Neuronal stem cell (in vitro differentiated cells): ENCODE measurements at regions not wholly inside any gene's neighbourhood (a gene's known extent, or its start where the extent isn't known, plus 50 kb on each side); places are given as distances from the start of the nearest gene placed in this dataset.

ENCODE experiments used
- DNase-seq: peaks from one replicate; pipeline ENCODE4 v3.0.0-alpha.2; 2013; ENCODE audit warnings: low spot score
- H2AFZ ChIP-seq: one replicate; pipeline ENCODE4 v1.6.1; 2013; ENCODE audit warnings: mild to moderate bottlenecking, low read length, inconsistent platforms
- H2AK5ac ChIP-seq: 2 replicates; pipeline ENCODE4 v1.6.1; 2013; ENCODE audit warnings: low read depth, mild to moderate bottlenecking, inconsistent platforms, low read length, moderate library complexity, mixed read lengths
- H2BK120ac ChIP-seq: 2 replicates; pipeline ENCODE4 v1.6.1; 2013; ENCODE audit warnings: low read depth, mild to moderate bottlenecking, inconsistent platforms, low read length, moderate library complexity, mixed read lengths
- H2BK12ac ChIP-seq: one replicate; pipeline ENCODE4 v1.6.1; 2013; ENCODE audit warnings: low read length, inconsistent platforms
- H2BK15ac ChIP-seq: 2 replicates; pipeline ENCODE4 v1.6.1; 2013; ENCODE audit warnings: mild to moderate bottlenecking, low read length, inconsistent platforms, mixed read lengths
- H2BK5ac ChIP-seq: one replicate; pipeline ENCODE4 v1.6.1; 2013; ENCODE audit warnings: inconsistent platforms, mild to moderate bottlenecking, low read length, moderate library complexity
- H3K14ac ChIP-seq: one replicate; pipeline ENCODE4 v1.6.1; 2013; ENCODE audit warnings: low read length, inconsistent platforms
- H3K18ac ChIP-seq: 2 replicates; pipeline ENCODE4 v1.6.1; 2013; ENCODE audit warnings: low read length, inconsistent platforms
- H3K23ac ChIP-seq: 2 replicates; pipeline ENCODE4 v1.6.1; 2013; ENCODE audit warnings: low read depth, mild to moderate bottlenecking, mixed read lengths, low read length, inconsistent platforms; ENCODE audit not compliant: poor library complexity
- H3K27ac ChIP-seq: replicated peaks from 3 replicates; pipeline ENCODE4 v1.5.1; 2013; ENCODE audit warnings: low read length, inconsistent platforms
- H3K27me3 ChIP-seq, 3 experiments: 2 replicates each; pipeline ENCODE4 v1.6.1; 2013; ENCODE audit warnings: low read length in 3 of 3, mild to moderate bottlenecking in 2 of 3, inconsistent platforms in 1 of 3, low read depth in 1 of 3, mixed read lengths in 1 of 3, moderate library complexity in 1 of 3; ENCODE audit not compliant: control insufficient read depth in 3 of 3, insufficient read depth in 3 of 3
- H3K36me3 ChIP-seq, 2 donors: replicated peaks in 1 of 2; 2 replicates each; pipeline ENCODE4 v1.6.1; 2013; ENCODE audit warnings: low read length in 2 of 2; ENCODE audit not compliant: control insufficient read depth in 2 of 2, insufficient read depth in 2 of 2
- H3K4ac ChIP-seq: 2 replicates; pipeline ENCODE4 v1.6.1; 2013; ENCODE audit warnings: inconsistent platforms, mild to moderate bottlenecking, low read length, moderate library complexity
- H3K4me1 ChIP-seq, 2 donors: 1 replicate in 1 of 2; 2 replicates in 1 of 2; pipeline ENCODE4 v1.6.1; 2013; ENCODE audit warnings: low read length in 2 of 2, low read depth in 1 of 2; ENCODE audit not compliant: control insufficient read depth in 2 of 2, insufficient read depth in 1 of 2
- H3K4me2 ChIP-seq: one replicate; pipeline ENCODE4 v1.6.1; 2013; ENCODE audit warnings: mild to moderate bottlenecking, low read length, inconsistent platforms; ENCODE audit not compliant: insufficient read depth, poor library complexity, severe bottlenecking
- H3K4me3 ChIP-seq, 2 donors: 2 replicates each; pipeline ENCODE4 v1.5.1; 2013; ENCODE audit warnings: low read length in 2 of 2, mild to moderate bottlenecking in 2 of 2, inconsistent platforms in 1 of 2, moderate library complexity in 1 of 2
- H3K79me1 ChIP-seq: one replicate; pipeline ENCODE4 v1.6.1; 2013; ENCODE audit warnings: low read depth, mild to moderate bottlenecking, inconsistent platforms, low read length, moderate library complexity
- H3K9ac ChIP-seq: one replicate; pipeline ENCODE4 v1.6.1; 2013; ENCODE audit warnings: mild to moderate bottlenecking, low read depth, low read length, inconsistent platforms; ENCODE audit not compliant: poor library complexity
- H3K9me3 ChIP-seq, 2 donors: replicated peaks in 1 of 2; 2 replicates each; pipeline versions ENCODE3 to v1.6.1; 2013; ENCODE audit warnings: low read length in 2 of 2, mild to moderate bottlenecking in 2 of 2, inconsistent platforms in 1 of 2, low read depth in 1 of 2, mixed read lengths in 1 of 2, moderate library complexity in 1 of 2; ENCODE audit not compliant: control insufficient read depth in 2 of 2, insufficient read depth in 1 of 2
- H4K8ac ChIP-seq: one replicate; pipeline ENCODE4 v1.6.1; 2013; ENCODE audit warnings: low read depth, mild to moderate bottlenecking, inconsistent platforms, low read length, moderate library complexity
- H4K91ac ChIP-seq: one replicate; pipeline ENCODE4 v1.6.1; 2013; ENCODE audit warnings: low read length, low read depth, mild to moderate bottlenecking, inconsistent platforms; ENCODE audit not compliant: poor library complexity
- WGBS, 2 donors: extraction: QIAGEN DNeasy Blood & Tissue Kit; methylation state at CpG; one replicate each; pipeline ENCODE4 v1.1.7; 2013; ENCODE audit warnings: missing lambda C conversion rate in 2 of 2, mixed read lengths in 1 of 2; ENCODE audit not compliant: insufficient read length in 2 of 2, insufficient replicate concordance in 1 of 2; ENCODE audit errors: extremely low coverage in 2 of 2; 5-methylcytosine and 5-hydroxymethylcytosine counted together

GRCh38 chr4:156177941-156178340 lies 224.3 kb upstream of the CTSO start:
- H3K36me3 ChIP-seq: no peaks in the 10 kb centered on the region
- no peaks in the 10 kb centered on the region for H3K4me1 ChIP-seq
- no peak overlapping the region for H4K8ac ChIP-seq
- WGBS, 2 donors: no CpG with 5 or more reads among the region's 3 CpGs
- no peak overlapping the region for H4K91ac ChIP-seq
- H3K4ac ChIP-seq: no peak overlapping the region
- H3K27me3 ChIP-seq: no peaks in the 10 kb centered on the region
- no peak overlapping the region for H3K4me3 ChIP-seq
- H2BK12ac ChIP-seq: no peak overlapping the region
- no peak overlapping the region for H3K18ac ChIP-seq
- H3K9ac ChIP-seq: no peak overlapping the region
- H2BK120ac ChIP-seq: no peak overlapping the region
- no peak overlapping the region for H2BK5ac ChIP-seq
- no peak overlapping the region for H3K23ac ChIP-seq
- H3K4me2 ChIP-seq: no peak overlapping the region
- no peak overlapping the region for H3K14ac ChIP-seq
- H2AK5ac ChIP-seq: no peak overlapping the region
- no peak overlapping the region for H2AFZ ChIP-seq
- no peaks in the 10 kb centered on the region for H3K9me3 ChIP-seq
- no peak overlapping the region for H2BK15ac ChIP-seq
- H3K27ac ChIP-seq: no peak overlapping the region
- H3K79me1 ChIP-seq: no peaks in the 10 kb centered on the region
- DNase-seq: no peak

GRCh38 chr4:156176896-156177295 lies 223.2 kb upstream of the CTSO start:
- H3K4me3 ChIP-seq: no peak overlapping the region
- WGBS, 2 donors: no CpG with 5 or more reads among the region's 3 CpGs
- H3K23ac ChIP-seq: no peak overlapping the region
- no peak overlapping the region for H2BK5ac ChIP-seq
- no peak overlapping the region for H3K27ac ChIP-seq
- H3K4me2 ChIP-seq: no peak overlapping the region
- H3K14ac ChIP-seq: no peak overlapping the region
- no peak overlapping the region for H2AK5ac ChIP-seq
- no peak overlapping the region for H3K9ac ChIP-seq
- no peaks in the 10 kb centered on the region for H3K4me1 ChIP-seq
- H3K36me3 ChIP-seq: no peaks in the 10 kb centered on the region
- DNase-seq: no peak
- H2BK120ac ChIP-seq: no peak overlapping the region
- H4K91ac ChIP-seq: no peak overlapping the region
- H3K27me3 ChIP-seq: no peaks in the 10 kb centered on the region
- no peak overlapping the region for H2BK12ac ChIP-seq
- no peak overlapping the region for H3K18ac ChIP-seq
- no peak overlapping the region for H3K4ac ChIP-seq
- H2BK15ac ChIP-seq: no peak overlapping the region
- H4K8ac ChIP-seq: no peak overlapping the region
- H3K9me3 ChIP-seq: no peaks in the 10 kb centered on the region
- no peaks in the 10 kb centered on the region for H3K79me1 ChIP-seq
- H2AFZ ChIP-seq: no peak overlapping the region

- Histone ChIP-seq H3K9ac (no peak overlapping the region), H3K27ac (no peak overlapping the region), H3K9me3 (no peaks in the 10 kb centered on the region), H3K27me3 (no peaks in the 10 kb centered on the region), H3K4me3 (no peak overlapping the region), H3K18ac (no peak overlapping the region), H3K79me1 (no peaks in the 10 kb centered on the region), H2BK5ac (no peak overlapping the region), H3K4ac (no peak overlapping the region), H4K91ac (no peak overlapping the region), H2BK12ac (no peak overlapping the region), H3K23ac (no peak overlapping the region), H2AFZ (no peak overlapping the region), H3K4me2 (no peak overlapping the region), H3K36me3 (no peaks in the 10 kb centered on the region), H3K14ac (no peak overlapping the region), H3K4me1 (peaks cover 4 to 7% of the 10 kb centered on the region in 2 donors), H2BK15ac (no peak overlapping the region), H2AK5ac (no peak overlapping the region), H2BK120ac (no peak overlapping the region), H4K8ac (no peak overlapping the region)
- no peak for DNase-seq
- WGBS, 2 donors: no CpG with 5 or more reads among the region's 1 CpG
Measured at GRCh38 chr4:156173937-156174336, 220.3 kb upstream of the CTSO start.

- Histone ChIP-seq H3K23ac (no peak overlapping the region), H2AK5ac (no peak overlapping the region), H4K8ac (no peak overlapping the region), H3K18ac (no peak overlapping the region), H2BK5ac (no peak overlapping the region), H3K9me3 (no peaks in the 10 kb centered on the region), H3K27ac (no peak overlapping the region), H2BK12ac (no peak overlapping the region), H2BK120ac (no peak overlapping the region), H3K79me1 (no peaks in the 10 kb centered on the region), H4K91ac (no peak overlapping the region), H3K14ac (no peak overlapping the region), H3K4me3 (no peak overlapping the region), H3K9ac (no peak overlapping the region), H3K4me1 (peaks cover 4 to 7% of the 10 kb centered on the region in 2 donors), H2BK15ac (no peak overlapping the region), H2AFZ (no peak overlapping the region), H3K36me3 (no peaks in the 10 kb centered on the region), H3K4me2 (no peak overlapping the region), H3K4ac (no peak overlapping the region), H3K27me3 (no peaks in the 10 kb centered on the region)
- DNase-seq: no peak
Measured at GRCh38 chr4:156173486-156173885, 219.8 kb upstream of the CTSO start.
